GM19468 (cell line): ENCODE measurements at regions not wholly inside any gene's neighbourhood (a gene's known extent, or its start where the extent isn't known, plus 50 kb on each side); places are given as distances from the start of the nearest gene placed in this dataset.

ENCODE experiments used
- ATAC-seq: cut with Tn5 transposase; IDR thresholded peaks from one replicate; pipeline ENCODE4 v1.9.1; 2021; ENCODE audit warnings: mild to moderate bottlenecking, moderate library complexity, moderate number of reproducible peaks; ENCODE audit not compliant: unreplicated experiment; ENCODE audit errors: extremely low read depth

- no peak for ATAC-seq
Measured at GRCh38 chr7:84642611-84643010, 448.0 kb upstream of the SEMA3A start.

GRCh38 chr7:84640637-84641036, 446.0 kb upstream of the SEMA3A start:
- ATAC-seq = no peak

- no peak for ATAC-seq
Measured at GRCh38 chr7:84638339-84638697, 443.7 kb upstream of the SEMA3A start.

- ATAC-seq = no peak
Measured at GRCh38 chr7:84637568-84638338, 443.2 kb upstream of the SEMA3A start.

GRCh38 chr7:84631913-84632312, 437.3 kb upstream of the SEMA3A start:
- no peak for ATAC-seq

GRCh38 chr7:84629640-84630318, 435.2 kb upstream of the SEMA3A start:
- no peak for ATAC-seq

- no peak for ATAC-seq
Measured at GRCh38 chr7:84629216-84629615, 434.6 kb upstream of the SEMA3A start.

GRCh38 chr7:84627250-84627649, 432.7 kb upstream of the SEMA3A start:
- no peak for ATAC-seq

GRCh38 chr7:84624927-84625326, 430.3 kb upstream of the SEMA3A start:
- ATAC-seq = no peak

GRCh38 chr7:84624527-84624926, 429.9 kb upstream of the SEMA3A start:
- ATAC-seq = no peak

- ATAC-seq = no peak
Measured at GRCh38 chr7:84617265-84618030, 422.9 kb upstream of the SEMA3A start.

GRCh38 chr7:84614821-84615501, 420.4 kb upstream of the SEMA3A start:
- ATAC-seq = no peak

GRCh38 chr7:84612981-84613681, 418.5 kb upstream of the SEMA3A start:
- no peak for ATAC-seq

- ATAC-seq = no peak
Measured at GRCh38 chr7:84611391-84611790, 416.8 kb upstream of the SEMA3A start.

- ATAC-seq = no peak
Measured at GRCh38 chr7:84610390-84610789, 415.8 kb upstream of the SEMA3A start.

- ATAC-seq = no peak
Measured at GRCh38 chr7:84605301-84605700, 410.7 kb upstream of the SEMA3A start.

- no peak for ATAC-seq
Measured at GRCh38 chr7:84603545-84603944, 409.0 kb upstream of the SEMA3A start.

- no peak for ATAC-seq
Measured at GRCh38 chr7:84595026-84595425, 400.4 kb upstream of the SEMA3A start.

GRCh38 chr7:84591897-84592296, 397.3 kb upstream of the SEMA3A start:
- ATAC-seq = no peak

- ATAC-seq = no peak
Measured at GRCh38 chr7:84589012-84589411, 394.4 kb upstream of the SEMA3A start.
